Activated T-cell treated with anti-CD3 and anti-CD28 coated beads, Interleukin-2, amount 50 U/mL, for 72 hours (primary cell): ENCODE measurements at regions not wholly inside any gene's neighbourhood (a gene's known extent, or its start where the extent isn't known, plus 50 kb on each side); places are given as distances from the start of the nearest gene placed in this dataset.
"Not testable (repeated sequence)": the region's sequence is repeated elsewhere in the genome, so short reads cannot be mapped to it uniquely, and the experiment has no call there.

Experiments used
- ATAC-seq, 2 donors: fragments of 150-1000 bp; cut with Tn5 transposase; replicated peaks in 1 of 2; 2 replicates each; pipeline ENCODE4 v1.10.0; 2021; ENCODE audit warnings: moderate library complexity in 2 of 2, mild to moderate bottlenecking in 1 of 2
- DNase-seq, 2 donors: peaks; one replicate each; pipeline ENCODE4 v3.0.0; 2021 to 2022; ENCODE audit warnings: mixed read lengths in 1 of 2
- H3K27ac Mint-ChIP-seq: one replicate; pipeline ENCODE4 v1.8.0; 2022; ENCODE audit warnings: mild to moderate bottlenecking, moderate library complexity, mixed read lengths
- H3K27me3 Mint-ChIP-seq: one replicate; pipeline ENCODE4 v1.8.0; 2022; ENCODE audit warnings: low read depth, mixed read lengths
- H3K36me3 Mint-ChIP-seq, 2 donors: one replicate each; pipeline ENCODE4 v1.8.0; 2022; ENCODE audit warnings: mixed read lengths in 2 of 2, mild to moderate bottlenecking in 1 of 2; ENCODE audit not compliant: insufficient read depth in 2 of 2
- H3K4me1 Mint-ChIP-seq: one replicate; pipeline ENCODE4 v1.8.0; 2022; ENCODE audit warnings: low read depth, mixed read lengths
- H3K4me3 Mint-ChIP-seq, 2 donors: one replicate each; pipeline ENCODE4 v1.8.0; 2022; ENCODE audit warnings: mild to moderate bottlenecking in 2 of 2, mixed read lengths in 2 of 2, moderate library complexity in 2 of 2
- H3K9me3 Mint-ChIP-seq, 2 donors: one replicate each; pipeline ENCODE4 v1.8.0; 2022; ENCODE audit warnings: mixed read lengths in 2 of 2

DNA sequence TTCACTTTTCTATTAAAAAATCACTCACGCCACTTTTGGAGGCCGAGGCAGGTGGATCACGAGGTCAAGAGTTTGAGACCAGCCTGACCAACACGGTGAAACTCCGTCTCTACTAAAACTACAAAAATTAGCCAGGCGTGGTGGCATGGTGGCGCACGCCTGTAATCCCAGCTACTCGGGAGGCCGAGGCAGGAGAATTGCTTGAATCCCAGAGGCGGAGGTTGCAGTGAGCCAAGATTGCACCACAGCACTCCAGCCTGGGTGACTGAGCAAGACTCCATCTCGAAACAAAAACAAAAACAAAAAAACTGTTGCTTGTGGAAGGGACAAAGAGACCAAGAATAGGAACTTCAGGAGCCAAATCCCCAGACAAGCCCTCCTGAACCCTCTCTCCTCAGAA, 63.7 kb downstream of the RBFOX3 start:
- not testable (repeated sequence) for H3K4me1 Mint-ChIP-seq

DNA sequence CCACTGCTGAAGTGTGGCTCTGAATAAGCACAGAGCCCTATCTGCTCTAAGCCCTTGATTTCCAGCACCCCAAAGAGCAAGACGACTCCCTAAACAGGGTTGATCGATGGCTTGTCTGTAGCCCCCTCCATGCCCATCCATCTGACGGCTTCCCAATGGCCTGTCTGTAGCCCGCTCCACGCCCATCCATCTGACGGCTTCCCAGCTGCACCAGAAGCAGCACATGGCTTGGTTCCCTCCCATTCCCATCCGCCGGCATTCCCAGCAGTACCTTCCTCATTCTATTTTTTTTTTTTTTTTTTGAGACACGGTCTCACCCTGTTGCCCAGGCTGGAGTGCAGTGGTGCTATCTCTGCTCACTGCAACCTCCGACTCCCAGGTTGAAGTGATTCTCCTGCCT, 64.5 kb downstream of the RBFOX3 start:
- no peak for ATAC-seq
- H3K4me3 Mint-ChIP-seq, result no peak overlapping the region
- no peak overlapping the region for H3K27ac Mint-ChIP-seq
- H3K36me3 Mint-ChIP-seq, result no peaks in the 10 kb centered on the region
- no peaks in the 10 kb centered on the region for H3K4me1 Mint-ChIP-seq
- no peak for DNase-seq
- no peaks in the 10 kb centered on the region for H3K9me3 Mint-ChIP-seq
- no peaks in the 10 kb centered on the region for H3K27me3 Mint-ChIP-seq

More for the DNA sequence above, 63.7 kb downstream of the RBFOX3 start:
- not testable (repeated sequence) for H3K27ac Mint-ChIP-seq, ATAC-seq, H3K9me3 Mint-ChIP-seq, DNase-seq, H3K36me3 Mint-ChIP-seq, H3K27me3 Mint-ChIP-seq, H3K4me3 Mint-ChIP-seq

DNA sequence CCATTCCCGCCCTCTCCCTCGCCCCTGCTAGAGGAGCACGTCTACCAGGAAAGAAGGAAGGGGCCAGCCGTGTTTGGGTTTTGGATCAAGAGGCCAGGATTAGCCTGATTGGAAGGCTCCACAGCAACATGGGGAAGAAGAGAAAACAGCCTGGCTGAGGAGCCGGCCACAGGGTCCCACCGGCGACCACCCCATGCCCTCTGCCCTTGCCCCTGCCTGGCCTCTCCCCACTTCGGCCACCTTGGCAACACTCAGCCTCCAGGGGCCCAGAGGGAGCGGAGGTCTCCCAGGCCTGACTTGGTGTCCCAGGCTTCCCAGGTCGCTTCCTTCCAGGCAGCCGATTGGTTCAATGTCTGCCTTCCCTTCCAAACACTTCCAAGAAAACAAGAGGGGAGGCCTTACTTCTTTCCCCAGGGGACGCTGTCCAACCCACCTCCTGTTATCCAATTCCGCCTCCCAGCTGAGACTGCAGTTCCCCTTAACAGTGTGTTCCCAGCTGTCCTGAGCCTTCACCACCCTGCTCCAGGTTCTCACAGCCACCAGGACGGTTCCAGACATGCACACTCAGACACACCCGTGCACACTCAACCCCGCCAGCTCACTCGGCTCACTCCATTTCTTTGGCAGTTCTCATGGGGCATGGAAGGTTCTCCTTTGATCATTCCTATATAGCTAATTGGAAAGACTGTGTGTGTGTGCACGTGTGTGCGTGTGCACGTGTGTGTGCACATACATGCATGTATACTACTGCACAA, 65.4 kb downstream of the RBFOX3 start:
- no peaks in the 10 kb centered on the region for H3K9me3 Mint-ChIP-seq
- no peak overlapping the region for H3K4me3 Mint-ChIP-seq
- H3K27me3 Mint-ChIP-seq, result no peaks in the 10 kb centered on the region
- no peak overlapping the region for H3K27ac Mint-ChIP-seq
- DNase-seq, result no peak
- no peaks in the 10 kb centered on the region for H3K4me1 Mint-ChIP-seq
- ATAC-seq, result no peak
- no peaks in the 10 kb centered on the region for H3K36me3 Mint-ChIP-seq

DNA sequence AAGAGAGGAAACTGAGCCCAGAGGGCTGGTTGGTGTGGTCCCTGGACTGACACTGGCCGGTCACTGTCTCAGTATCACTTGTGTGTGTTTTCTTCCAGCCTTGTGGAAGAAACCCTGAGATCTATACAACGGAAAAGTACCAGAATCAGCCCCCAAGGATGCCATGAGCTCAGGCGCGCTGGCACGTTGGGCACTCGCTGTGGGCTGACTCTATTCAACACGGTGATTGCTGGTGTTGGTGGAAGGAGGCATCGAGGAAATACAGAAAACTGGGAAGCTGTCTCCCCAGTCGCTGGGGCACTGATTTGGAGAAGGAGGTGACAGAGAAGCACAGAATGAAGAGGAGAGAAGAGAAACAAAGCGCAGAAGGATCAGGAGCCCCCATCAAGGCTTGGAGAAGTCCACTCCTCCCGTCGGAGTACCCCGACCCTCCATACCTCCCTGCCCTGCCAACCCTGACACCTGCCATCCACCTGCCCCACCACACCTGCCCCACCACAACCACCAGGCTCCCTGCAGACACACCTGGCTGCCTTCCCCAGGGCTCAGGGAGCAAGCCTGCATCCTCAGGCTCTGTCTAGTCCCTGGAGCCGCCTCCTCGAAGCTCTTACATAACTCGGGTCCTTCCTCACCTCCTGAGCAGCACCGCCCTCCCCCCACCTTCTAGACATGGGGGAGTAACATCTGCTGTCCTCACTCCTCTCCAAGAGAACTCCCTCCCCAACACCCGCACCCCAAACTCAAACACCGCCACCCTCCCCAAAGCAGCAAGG, 66.5 kb downstream of the RBFOX3 start:
- Mint-ChIP-seq H3K4me3 (no peak overlapping the region), H3K4me1 (no peaks in the 10 kb centered on the region), H3K36me3 (no peaks in the 10 kb centered on the region), H3K27ac (no peak overlapping the region), H3K9me3 (no peaks in the 10 kb centered on the region), H3K27me3 (no peaks in the 10 kb centered on the region)
- ATAC-seq (no peak), DNase-seq (no peak)

DNA sequence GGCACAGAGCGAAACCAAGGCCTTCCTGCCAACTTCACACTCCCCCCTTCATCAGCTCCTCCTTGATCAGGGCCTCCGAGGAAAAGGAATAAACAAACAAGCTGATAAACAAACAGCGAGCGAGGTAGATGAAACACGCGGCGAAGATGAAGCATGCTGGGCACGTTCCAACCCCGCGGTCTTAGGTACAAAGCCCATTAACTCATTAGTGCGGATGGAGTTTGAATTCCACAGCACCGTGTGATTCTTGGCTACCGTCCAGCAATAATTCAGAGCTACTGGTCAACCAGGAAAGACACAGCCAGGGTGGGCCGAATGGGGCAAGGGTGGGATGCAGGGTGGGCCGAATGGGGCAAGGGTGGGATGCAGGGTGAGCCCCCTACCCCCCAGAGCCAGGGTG, 67.3 kb downstream of the RBFOX3 start:
- DNase-seq (no peak), ATAC-seq (no peak)
- Mint-ChIP-seq H3K27me3 (no peaks in the 10 kb centered on the region), H3K27ac (no peak overlapping the region), H3K4me3 (no peak overlapping the region), H3K36me3 (no peaks in the 10 kb centered on the region), H3K4me1 (no peaks in the 10 kb centered on the region), H3K9me3 (no peaks in the 10 kb centered on the region)

DNA sequence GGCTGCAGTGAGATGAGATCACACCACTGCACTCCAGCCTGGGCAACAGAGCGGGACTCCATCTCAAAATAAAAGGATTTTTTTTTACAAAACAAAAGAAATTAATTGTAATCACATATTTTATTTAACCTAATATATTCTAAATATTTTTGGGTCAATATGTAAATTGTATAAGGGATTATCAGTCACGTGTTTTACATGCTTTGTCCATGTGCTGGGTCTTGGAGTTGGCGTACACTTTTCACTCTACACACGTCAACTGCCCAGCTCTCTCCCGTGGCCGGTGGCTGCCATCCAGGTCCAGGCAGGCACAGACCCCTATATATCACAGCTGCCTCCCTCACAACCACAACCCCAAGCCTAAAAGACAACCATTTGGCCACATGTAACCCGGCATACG, 68.1 kb downstream of the RBFOX3 start:
- Mint-ChIP-seq H3K4me3 (no peak overlapping the region), H3K9me3 (no peaks in the 10 kb centered on the region), H3K27ac (no peak overlapping the region), H3K27me3 (no peaks in the 10 kb centered on the region), H3K4me1 (no peaks in the 10 kb centered on the region), H3K36me3 (no peaks in the 10 kb centered on the region)
- DNase-seq (no peak), ATAC-seq (no peak)

DNA sequence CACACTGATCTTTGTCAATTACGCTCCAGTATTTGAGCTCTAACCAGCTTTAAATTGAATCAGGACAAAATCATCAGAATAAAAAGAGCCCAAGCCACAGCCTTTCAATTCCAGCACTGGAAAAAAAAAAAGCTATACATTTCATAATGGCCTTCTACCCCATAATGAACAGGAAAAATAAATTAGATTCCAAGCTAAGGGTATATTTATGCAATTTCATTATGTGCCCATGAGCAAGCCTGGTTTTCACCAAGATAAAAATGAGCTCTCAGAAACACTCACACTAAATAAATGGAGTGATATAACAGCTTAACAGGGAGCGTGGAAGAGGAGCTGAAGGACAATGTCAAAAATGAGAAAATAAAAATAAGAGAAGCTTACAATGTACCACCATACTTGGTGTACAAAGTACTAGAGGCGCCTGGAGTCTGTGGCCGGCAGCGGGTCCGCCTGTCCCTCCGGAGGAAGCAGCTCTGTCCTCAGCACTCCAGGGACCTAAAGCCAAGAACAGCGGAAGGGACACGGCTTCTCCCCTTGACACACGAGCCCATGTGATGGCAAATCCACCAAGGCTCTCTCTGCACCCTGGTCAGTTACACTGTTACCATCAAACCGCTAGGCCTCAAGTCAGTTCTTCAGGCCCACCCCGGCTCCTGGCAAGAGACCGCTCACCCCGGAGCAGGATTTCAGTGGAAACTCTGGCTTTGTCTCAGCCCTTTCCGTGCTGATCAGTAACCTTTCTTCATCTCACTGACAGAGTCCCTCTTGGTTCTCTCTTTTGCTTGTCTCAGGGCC, 69.6 kb downstream of the RBFOX3 start:
- no peak for DNase-seq
- Mint-ChIP-seq H3K9me3 (no peaks in the 10 kb centered on the region), H3K4me3 (no peak overlapping the region), H3K27ac (no peak overlapping the region), H3K27me3 (no peaks in the 10 kb centered on the region), H3K4me1 (no peaks in the 10 kb centered on the region), H3K36me3 (no peaks in the 10 kb centered on the region)
- ATAC-seq, result no peak

DNA sequence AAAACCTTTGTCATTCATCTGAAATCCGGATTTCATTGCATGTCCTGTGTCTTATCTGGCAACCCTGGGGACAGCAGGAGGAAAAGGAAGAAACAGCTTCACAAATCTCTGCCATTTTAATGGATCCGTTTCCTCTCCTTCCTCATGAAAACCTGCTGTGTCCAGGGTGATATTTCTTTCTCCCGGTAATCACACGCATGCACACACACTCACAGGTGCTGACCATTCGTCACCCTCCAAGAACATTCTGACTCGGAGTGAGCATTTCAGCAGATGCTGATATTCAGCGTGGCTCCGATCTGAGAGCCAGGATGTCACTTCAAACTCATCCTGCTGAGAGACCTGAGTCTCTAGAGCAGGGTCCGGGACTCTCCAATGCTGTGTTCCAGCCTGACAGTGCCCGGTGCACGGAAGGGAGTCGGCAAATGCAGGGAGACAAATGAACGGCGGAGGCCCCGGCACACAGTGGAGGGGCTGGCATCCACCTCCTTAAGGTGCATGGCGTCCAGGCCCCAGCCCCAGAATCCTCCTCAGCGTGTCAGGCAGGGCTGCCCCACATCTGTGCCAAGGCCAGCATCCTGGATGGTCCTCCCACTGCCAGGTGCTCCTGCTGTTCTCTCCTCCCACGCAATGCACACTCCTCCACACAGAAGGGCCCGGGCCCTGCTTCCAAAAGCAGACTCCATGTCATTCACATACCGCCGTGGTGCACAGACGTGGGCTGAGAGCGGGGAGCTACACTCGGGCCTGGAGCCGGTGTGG, 70.7 kb downstream of the RBFOX3 start:
- no peaks in the 10 kb centered on the region for H3K27me3 Mint-ChIP-seq
- no peaks in the 10 kb centered on the region for H3K4me1 Mint-ChIP-seq
- no peak for ATAC-seq
- H3K36me3 Mint-ChIP-seq, result no peaks in the 10 kb centered on the region
- no peak overlapping the region for H3K27ac Mint-ChIP-seq
- no peaks in the 10 kb centered on the region for H3K9me3 Mint-ChIP-seq
- H3K4me3 Mint-ChIP-seq, result no peak overlapping the region
- DNase-seq, result no peak

DNA sequence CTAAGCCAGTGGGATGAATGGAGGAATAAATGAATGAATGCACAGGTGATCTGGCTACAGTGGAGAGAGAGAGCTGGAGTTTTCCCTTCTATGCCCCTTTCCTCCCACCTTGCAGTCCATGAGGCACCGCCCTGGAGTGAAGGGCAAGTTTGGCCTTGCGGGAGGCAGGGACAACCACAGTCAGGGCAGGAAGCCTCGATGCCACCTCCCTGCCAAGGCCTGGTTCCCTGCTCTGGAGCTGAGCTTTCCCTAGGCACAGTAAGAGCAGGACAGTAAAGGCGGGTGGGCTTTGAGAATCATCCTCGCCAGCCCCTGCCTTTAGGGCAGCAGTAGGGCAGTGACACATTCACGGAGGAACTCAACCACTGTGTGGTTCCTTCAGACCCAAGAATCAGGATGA, 72.6 kb downstream of the RBFOX3 start:
- Mint-ChIP-seq H3K9me3 (no peaks in the 10 kb centered on the region), H3K27me3 (no peaks in the 10 kb centered on the region), H3K36me3 (no peaks in the 10 kb centered on the region), H3K4me1 (no peaks in the 10 kb centered on the region), H3K27ac (no peak overlapping the region), H3K4me3 (no peak overlapping the region)
- DNase-seq, result no peak
- no peak for ATAC-seq

DNA sequence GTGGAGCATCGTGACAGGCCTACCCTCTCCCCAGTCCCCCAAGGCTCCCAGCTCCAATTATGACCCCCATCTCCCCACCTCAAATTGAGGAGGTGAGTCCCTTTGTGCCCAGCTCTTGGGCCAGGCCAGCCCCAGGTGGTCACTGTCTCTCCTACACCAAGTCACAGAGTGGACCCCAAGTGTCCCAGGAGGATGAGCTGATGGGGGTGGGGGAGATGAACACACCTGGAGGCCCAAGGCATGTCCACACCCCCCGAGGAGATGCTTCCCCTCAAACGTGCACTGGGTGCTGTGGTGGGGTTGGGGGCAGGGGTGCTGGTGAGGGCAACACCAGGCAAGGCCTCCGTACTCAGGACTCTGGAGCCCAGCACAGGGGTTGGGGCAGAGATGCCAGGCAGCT, 73.2 kb downstream of the RBFOX3 start:
- Mint-ChIP-seq H3K36me3 (no peaks in the 10 kb centered on the region), H3K9me3 (no peaks in the 10 kb centered on the region), H3K27ac (no peak overlapping the region), H3K4me3 (no peak overlapping the region), H3K27me3 (no peaks in the 10 kb centered on the region), H3K4me1 (no peaks in the 10 kb centered on the region)
- ATAC-seq (no peak), DNase-seq (no peak)

DNA sequence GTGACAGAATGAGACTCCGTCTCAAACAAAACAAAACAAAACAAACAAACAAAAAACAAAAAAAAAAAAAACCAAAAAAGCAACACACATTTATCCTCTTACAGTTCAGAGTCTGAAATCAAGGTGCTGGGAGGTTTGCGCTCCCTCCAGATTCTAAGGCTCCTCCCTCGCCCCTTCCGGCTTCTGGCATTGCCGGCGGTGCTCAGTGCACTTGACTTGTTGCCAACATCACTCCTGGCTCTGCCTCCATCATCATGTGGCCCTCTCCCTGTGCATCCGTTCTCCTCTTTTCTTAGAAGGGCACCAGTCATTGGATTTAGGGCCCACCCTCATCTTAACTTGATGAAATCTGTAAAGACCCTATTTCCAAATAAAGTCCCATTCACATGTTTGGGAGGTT, 73.8 kb downstream of the RBFOX3 start:
- Mint-ChIP-seq H3K4me3 (no peak overlapping the region), H3K4me1 (no peaks in the 10 kb centered on the region), H3K9me3 (no peaks in the 10 kb centered on the region), H3K27me3 (no peaks in the 10 kb centered on the region), H3K27ac (no peak overlapping the region), H3K36me3 (no peaks in the 10 kb centered on the region)
- DNase-seq (no peak), ATAC-seq (no peak)

DNA sequence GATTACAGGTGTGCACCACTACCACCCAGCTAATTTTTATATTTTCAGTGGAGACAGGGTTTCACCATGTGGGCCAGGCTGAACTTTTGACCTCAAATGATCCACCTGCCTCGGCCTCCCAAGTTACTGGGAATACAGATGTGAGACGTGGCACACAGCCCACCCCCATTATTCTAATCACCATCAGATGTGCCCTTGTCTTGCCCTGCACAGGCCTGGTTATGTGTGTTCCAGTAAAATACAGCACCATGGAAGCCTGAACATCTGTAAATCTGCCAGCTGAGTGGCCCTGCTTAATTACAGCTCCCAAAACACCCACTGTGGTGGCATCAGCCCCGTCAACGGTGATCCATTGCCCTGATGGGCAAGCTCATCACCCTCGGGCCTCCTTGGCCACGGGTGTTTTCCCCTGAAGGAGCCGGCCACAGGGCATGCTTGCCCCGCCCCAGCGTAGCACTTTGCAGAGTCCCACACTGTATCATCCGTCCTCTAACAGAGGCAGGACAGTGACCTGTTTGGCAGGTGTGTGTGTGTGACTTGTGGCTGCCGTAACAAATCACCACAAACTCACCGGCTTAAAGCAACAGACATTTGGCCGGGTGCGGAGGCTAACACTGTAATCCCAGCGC, 74.5 kb downstream of the RBFOX3 start:
- H3K36me3 Mint-ChIP-seq, result no peaks in the 10 kb centered on the region
- no peaks in the 10 kb centered on the region for H3K9me3 Mint-ChIP-seq
- H3K27ac Mint-ChIP-seq, result no peak overlapping the region
- ATAC-seq (no peak), DNase-seq (no peak)
- H3K4me3 Mint-ChIP-seq, result no peak overlapping the region
- no peaks in the 10 kb centered on the region for H3K4me1 Mint-ChIP-seq
- no peaks in the 10 kb centered on the region for H3K27me3 Mint-ChIP-seq

DNA sequence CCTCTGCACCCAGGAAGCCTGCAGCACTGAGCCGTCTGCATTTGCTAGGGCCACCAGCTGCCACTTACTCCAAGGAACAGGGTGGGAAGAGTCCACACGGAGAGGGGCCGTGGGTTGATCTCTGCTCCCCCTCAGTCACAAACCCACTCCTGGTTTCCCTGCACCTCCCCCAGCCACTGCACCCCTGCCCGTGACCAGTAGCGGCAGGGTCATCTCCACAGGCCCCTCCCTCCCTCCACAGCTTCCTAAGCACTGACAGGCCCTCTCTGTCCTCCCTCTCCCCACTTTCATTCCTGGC, 75.2 kb downstream of the RBFOX3 start:
- no peaks in the 10 kb centered on the region for H3K27me3 Mint-ChIP-seq
- H3K36me3 Mint-ChIP-seq, result no peaks in the 10 kb centered on the region
- no peak overlapping the region for H3K27ac Mint-ChIP-seq
- ATAC-seq (no peak), DNase-seq (no peak)
- H3K4me3 Mint-ChIP-seq, result no peak overlapping the region
- H3K4me1 Mint-ChIP-seq, result no peaks in the 10 kb centered on the region
- H3K9me3 Mint-ChIP-seq, result no peaks in the 10 kb centered on the region
